ENCODE measurements at regions not wholly inside any gene's neighbourhood (a gene's known extent, or its start where the extent isn't known, plus 50 kb on each side); places are given as distances from the start of the nearest gene placed in this dataset.
"Not testable (repeated sequence)": the region's sequence is repeated elsewhere in the genome, so short reads cannot be mapped to it uniquely, and the experiment has no call there.

GRCh38 chr1:234838182-234838581 is 228.2 kb upstream of the IRF2BP2 start:
- DNase-seq = no peak

- no peak for DNase-seq
These were observed 227.7 kb upstream of the IRF2BP2 start for GRCh38 chr1:234837713-234838112.

DNA sequence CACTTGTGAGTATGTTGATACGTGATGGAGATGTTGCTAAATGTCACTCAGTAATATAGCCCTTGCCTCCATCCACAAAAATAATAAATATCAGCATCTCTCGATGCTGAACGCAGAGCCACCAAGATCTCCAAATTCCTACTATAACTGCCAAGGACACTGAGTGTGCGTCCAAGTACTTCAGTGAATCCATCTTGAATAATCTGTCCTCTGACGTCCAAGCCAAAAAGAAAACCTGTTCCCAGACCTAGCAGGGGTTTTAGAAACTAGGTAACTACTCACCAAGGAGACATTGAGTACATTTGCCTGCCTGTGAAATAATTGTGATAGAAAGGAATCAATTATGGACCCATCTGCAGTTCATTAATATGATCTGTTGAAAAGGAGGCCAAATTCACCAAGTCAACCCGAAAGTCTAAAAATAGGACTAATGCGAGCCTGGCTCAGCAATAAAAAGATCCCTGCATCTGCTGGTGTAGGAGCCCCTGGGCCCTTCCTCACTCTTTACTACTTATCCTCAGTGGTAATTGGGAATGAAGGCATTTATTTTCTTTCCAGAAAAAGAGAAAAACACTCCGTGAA is 226.9 kb upstream of the IRF2BP2 start:
- no peak for DNase-seq

DNA sequence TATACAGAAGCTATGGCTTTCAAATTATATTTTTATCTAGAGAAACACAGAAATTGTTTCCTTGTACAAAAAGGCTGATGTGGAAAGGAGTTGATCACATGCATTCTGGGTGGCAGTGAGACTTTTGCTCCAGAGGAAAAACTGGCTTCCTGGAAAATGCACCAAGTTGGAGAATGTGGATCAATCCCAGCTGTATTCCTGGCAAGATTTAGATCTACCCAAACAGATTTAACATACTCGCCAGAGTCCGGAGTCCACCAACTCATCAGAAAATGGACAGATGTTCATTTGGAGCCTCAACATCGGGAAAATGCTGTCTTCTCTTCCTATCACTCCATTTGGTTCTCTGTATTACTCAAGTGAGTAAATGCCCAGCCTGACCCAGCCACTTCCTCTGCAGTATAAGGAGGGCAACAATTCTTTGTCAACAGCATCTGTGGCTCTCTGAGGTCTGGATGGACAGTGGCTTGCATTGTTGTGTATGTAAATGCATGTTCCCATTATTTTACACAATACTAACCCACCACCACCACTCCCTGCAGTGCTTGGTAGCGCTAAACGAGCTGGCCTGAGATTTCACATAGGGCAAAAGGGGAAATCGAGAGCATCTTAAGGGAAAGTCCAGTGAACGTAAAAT is 226.2 kb upstream of the IRF2BP2 start:
- no peak for DNase-seq

- no peak for DNase-seq
These were observed 225.3 kb upstream of the IRF2BP2 start for GRCh38 chr1:234835239-234835638.

DNA sequence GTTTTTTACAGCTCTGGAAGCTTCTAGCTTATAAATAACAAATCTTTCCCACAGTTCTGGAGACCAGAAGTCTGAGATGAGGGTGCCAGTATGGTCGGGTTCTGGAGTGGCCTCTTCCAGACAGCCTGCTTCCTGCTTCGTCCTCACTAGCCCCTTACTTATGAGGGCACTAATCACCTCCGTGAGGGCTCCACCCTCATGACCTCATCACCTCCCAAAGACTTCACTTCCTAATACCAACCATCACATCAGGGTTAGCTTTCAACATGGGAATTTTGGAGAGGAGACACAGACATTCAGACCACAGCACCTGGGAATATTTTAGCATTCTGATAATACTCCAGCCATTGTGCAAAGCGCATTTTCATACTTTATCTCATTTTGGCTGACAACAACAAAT is 223.7 kb upstream of the IRF2BP2 start:
- no peak for DNase-seq

DNA sequence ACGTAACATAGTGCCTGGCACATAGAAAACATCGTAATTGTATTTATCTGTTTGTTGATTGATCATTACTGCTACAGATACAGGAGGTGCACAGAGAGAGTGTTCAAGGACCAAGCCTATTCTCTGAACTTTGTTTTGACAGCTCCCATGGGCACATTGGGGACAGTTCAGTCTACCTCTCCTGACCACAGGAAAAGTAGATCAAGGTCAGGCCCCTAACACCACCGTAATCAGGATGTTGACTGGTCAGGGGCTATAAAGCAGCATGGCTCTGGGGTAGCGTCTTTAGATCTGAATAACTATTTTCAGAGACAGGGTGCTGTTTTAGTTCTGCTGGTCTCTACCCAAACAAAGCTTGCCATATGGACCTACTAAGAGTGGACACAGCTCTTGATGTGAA is 223.1 kb upstream of the IRF2BP2 start:
- no peak for DNase-seq

DNA sequence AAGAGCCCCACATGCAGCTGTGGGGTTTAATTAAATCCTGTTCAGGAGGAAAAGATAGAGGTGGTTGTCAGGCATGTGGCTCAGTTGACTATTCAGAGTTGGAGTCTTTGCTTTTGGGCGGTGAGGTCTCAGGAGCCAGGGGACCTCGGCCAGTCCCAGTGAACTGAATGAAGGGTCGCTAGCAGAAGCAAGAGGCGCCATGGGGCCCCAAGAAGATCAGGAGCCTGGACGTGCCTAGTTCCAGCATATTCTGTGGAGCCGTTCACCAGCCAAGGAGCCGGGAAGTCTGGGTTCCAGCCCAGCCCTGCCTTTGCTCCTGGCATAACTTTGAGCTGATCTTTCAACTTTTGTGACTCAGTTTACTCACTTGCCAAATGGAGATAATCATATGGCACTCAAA is 217.7 kb upstream of the IRF2BP2 start:
- DNase-seq = no peak

- no peak for DNase-seq
These were observed 217.2 kb upstream of the IRF2BP2 start for GRCh38 chr1:234827181-234827580.

DNA sequence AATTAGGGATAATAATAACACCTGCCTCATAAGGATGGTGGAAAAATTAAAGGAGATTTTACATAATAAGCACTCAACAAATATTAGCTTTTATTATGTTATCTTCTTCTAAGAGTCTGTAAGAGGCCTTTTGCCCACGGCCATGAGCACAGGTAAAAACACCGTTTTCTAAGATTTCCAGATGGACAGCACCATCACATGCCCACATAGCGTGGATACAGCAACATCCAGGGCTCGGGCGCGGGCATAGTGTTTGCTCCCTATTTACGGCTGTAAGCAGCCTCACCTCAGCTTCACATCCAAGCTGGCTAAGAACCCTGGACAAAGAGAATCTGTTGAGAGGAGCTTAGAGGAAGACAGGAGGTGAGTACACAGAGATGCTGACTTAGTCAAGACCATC is 216.4 kb upstream of the IRF2BP2 start:
- no peak for DNase-seq

- no peak for DNase-seq
These were observed 215.7 kb upstream of the IRF2BP2 start for GRCh38 chr1:234825498-234826165.

GRCh38 chr1:234824836-234825235 is 214.9 kb upstream of the IRF2BP2 start:
- DNase-seq = not testable (repeated sequence)

DNA sequence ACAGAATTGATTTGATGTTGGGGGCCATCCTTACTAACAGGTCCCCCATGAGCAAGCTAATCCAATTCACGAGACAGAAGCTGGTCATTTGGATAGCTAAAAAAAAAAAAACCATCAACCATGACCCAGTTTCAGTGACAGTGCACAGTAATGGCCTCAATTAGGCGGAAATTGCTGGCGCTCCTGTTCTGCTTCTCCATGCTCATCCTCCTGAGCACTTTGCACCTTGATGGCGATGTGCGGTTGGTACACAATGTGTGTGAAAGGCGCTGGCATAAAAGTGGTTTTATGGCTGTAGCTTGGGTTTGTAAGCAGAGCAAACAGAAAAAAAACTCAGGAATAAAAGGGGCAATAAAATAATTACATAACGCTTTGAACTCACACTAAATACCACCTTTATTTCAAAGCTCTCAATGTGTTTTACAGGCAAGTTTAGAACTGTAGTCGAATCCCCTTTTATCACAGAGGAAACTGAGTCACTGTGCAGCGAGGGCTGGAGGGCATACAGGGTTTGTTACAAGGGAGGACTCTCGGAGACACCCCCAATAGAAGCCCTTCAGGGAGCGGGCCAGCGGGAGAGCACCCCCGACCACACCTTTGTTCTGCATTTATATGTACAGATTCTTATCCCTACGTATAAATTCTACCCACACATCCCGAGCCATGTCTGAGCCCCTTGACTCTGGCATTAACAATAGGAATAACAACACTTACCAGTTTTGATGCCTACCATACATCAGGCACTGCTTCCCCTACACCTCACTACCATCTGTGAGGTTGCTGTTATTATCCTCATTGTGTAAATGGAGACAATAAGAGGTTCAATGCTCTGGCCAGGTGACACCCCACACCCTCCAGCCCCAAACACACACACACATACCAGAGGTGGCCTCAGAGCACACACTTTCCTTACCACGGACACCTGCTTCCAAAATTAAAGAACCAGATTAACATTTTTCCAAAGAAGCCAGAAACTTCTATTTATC is 213.5 kb upstream of the IRF2BP2 start:
- DNase-seq = no peak

DNA sequence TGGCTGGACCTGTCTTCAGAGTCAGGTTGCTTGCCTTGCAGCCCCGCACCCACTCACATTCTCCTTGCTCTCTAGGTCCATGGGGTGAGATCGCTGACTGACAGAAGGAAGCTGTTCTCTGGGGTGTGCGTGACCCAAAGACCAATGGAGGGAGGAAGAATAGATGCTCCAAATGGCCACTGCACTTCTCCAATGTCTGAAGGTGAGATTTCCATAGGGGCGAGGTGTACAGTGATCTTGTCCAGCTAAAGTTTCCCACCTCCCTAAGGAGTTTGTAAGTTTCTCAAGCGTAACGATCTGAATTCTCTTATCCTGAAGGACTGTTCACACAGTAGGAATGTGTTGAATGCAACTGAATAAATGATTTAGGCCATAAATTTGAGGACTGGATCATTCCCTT is 211.9 kb upstream of the IRF2BP2 start:
- DNase-seq = no peak

GRCh38 chr1:234820597-234820996 is 210.6 kb upstream of the IRF2BP2 start:
- no peak for DNase-seq

DNA sequence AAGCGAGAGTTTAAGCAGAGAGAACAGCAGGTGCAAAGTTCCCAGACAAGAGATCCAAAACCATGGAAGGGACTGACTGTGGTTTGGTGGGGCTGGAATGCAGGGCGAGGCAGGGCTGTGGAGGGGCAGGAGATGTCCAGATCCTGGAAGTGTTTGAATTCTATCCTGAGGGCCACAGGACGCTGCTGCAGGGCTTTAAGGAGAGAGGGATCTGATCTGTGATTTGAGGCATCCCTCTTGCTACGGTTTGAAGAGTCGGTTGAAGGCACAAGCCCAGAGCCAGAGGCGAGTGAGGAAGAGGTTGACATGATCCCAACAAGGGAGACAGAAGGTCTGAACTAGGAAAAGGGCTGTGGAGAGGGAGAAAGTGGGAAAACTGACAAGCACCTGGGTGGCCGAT is 209.9 kb upstream of the IRF2BP2 start:
- not testable (repeated sequence) for DNase-seq

DNA sequence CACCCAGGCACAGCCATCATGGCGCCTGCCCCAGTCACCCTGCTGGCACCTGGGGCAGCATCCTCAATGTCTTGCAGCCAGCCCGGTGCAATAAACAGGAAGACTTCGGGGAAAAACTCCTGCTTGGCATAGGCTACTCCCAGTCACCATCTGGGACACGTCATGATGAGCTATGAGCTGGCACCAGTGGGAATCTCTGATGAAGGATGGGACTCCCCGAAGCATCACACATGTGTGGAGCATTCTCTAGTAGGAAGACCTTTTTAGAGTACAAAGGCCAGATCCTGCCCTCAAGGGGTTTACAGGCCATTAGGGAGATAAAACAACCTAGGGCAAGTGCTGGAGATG is 208.0 kb upstream of the IRF2BP2 start:
- not testable (repeated sequence) for DNase-seq

GRCh38 chr1:234817313-234818039 is 207.5 kb upstream of the IRF2BP2 start:
- not testable (repeated sequence) for DNase-seq

DNA sequence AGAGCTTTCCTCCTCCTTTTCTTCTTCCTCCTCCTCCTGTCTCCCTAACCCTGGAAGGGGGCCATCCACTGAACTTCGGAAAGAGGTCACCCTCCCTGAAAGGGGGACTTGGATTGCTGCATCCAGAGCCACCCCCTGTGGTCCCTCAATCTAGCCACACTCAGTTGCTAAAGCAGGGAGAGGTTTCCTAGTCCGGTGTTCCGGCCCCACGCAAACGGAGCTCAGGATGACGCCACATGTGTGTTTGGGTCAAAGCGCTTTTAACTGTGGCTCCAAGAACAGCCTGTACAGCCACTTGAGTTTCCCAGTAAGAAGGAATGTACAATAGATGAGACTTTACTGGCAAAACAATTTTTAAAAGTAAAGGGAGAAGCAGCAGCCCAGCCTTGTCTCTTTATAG is 206.9 kb upstream of the IRF2BP2 start:
- DNase-seq = not testable (repeated sequence)

GRCh38 chr1:234816186-234816851 is 206.3 kb upstream of the IRF2BP2 start:
- not testable (repeated sequence) for DNase-seq

- DNase-seq = not testable (repeated sequence)
These were observed 205.4 kb upstream of the IRF2BP2 start for GRCh38 chr1:234815295-234815815.

DNA sequence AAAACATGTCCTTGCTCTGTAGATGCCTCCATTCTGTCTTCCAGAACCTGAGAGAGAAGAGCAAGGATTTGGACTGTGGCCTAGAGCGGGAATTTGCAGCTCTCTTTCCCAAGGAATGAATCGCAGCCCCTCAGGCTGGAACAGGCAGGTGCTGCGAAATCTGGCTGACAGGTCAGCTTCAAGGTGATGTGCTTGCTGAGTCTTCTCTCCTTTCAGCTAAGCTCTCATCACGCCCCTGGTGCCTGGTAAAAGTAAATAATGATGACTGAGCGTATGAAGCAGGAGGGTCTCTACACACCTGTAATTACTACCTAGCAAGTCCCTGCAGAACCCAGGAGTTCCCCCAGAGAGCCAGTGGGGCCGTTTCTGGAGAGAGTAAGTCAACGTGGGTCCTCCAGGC is 204.3 kb upstream of the IRF2BP2 start:
- not testable (repeated sequence) for DNase-seq

Measured in SHP77 treated with DMSO at 0.1 percent for 48 hours (cell line).